ENCODE measurements at regions not wholly inside any gene's neighbourhood (a gene's known extent, or its start where the extent isn't known, plus 50 kb on each side); places are given as distances from the start of the nearest gene placed in this dataset.

GRCh38 chr11:129590753-129591475 is 215.3 kb downstream of the BARX2 start:
- no peak for DNase-seq

- no peak for DNase-seq
Observed at GRCh38 chr11:129591527-129591926, 215.9 kb downstream of the BARX2 start.

- no peak for DNase-seq
Observed at GRCh38 chr11:129592191-129592590, 216.5 kb downstream of the BARX2 start.

GRCh38 chr11:129593098-129593497 is 217.4 kb downstream of the BARX2 start:
- DNase-seq = peak; percentile 73

- DNase-seq = no peak
Observed at GRCh38 chr11:129595038-129595962, 219.7 kb downstream of the BARX2 start.

GRCh38 chr11:129596351-129596750 is 219.3 kb upstream of the TMEM45B start:
- no peak for DNase-seq

- DNase-seq = no peak
Observed at GRCh38 chr11:129598378-129598777, 217.3 kb upstream of the TMEM45B start.

- no peak for DNase-seq
Observed at GRCh38 chr11:129605815-129606214, 209.8 kb upstream of the TMEM45B start.

GRCh38 chr11:129608711-129609110 is 206.9 kb upstream of the TMEM45B start:
- no peak for DNase-seq

- DNase-seq = no peak
Observed at GRCh38 chr11:129610125-129610524, 205.5 kb upstream of the TMEM45B start.

GRCh38 chr11:129610545-129610944 is 205.1 kb upstream of the TMEM45B start:
- no peak for DNase-seq

- DNase-seq = no peak
Observed at GRCh38 chr11:129611661-129612446, 203.8 kb upstream of the TMEM45B start.

- no peak for DNase-seq
Observed at GRCh38 chr11:129612447-129612961, 203.1 kb upstream of the TMEM45B start.

- DNase-seq = no peak
Observed at GRCh38 chr11:129613071-129613470, 202.6 kb upstream of the TMEM45B start.

- DNase-seq = no peak
Observed at GRCh38 chr11:129614256-129614944, 201.2 kb upstream of the TMEM45B start.

GRCh38 chr11:129618046-129618569 is 197.5 kb upstream of the TMEM45B start:
- no peak for DNase-seq

GRCh38 chr11:129620237-129621104 is 195.2 kb upstream of the TMEM45B start:
- DNase-seq = no peak

- no peak for DNase-seq
Observed at GRCh38 chr11:129625930-129626329, 189.7 kb upstream of the TMEM45B start.

- no peak for DNase-seq
Observed at GRCh38 chr11:129631201-129631600, 184.4 kb upstream of the TMEM45B start.

- DNase-seq = no peak
Observed at GRCh38 chr11:129636926-129637325, 178.7 kb upstream of the TMEM45B start.
